ENCODE measurements at regions not wholly inside any gene's neighbourhood (a gene's known extent, or its start where the extent isn't known, plus 50 kb on each side); places are given as distances from the start of the nearest gene placed in this dataset.

GRCh38 chr20:19099596-19100545 is 112.6 kb upstream of the SLC24A3 start:
- Histone ChIP-seq H3K79me2 (ENCODE audit: control insufficient read depth, insufficient read depth, low read length) (no peaks in the 10 kb centered on the region), H3K4me3 (ENCODE audit: control insufficient read depth in 2 of 3, extremely low read depth in 1 of 3, insufficient read depth in 2 of 3, low read depth in 1 of 3, low read length in 3 of 3) (no peak overlapping the region), H3K27ac (ENCODE audit: control insufficient read depth, insufficient read depth, low read length) (no peak overlapping the region), H3K9ac (ENCODE audit: control insufficient read depth, extremely low read depth, insufficient read depth, low read length) (no peak overlapping the region), H3K4me2 (ENCODE audit: control insufficient read depth, extremely low read depth, insufficient read depth, low read depth, low read length) (no peak overlapping the region), H3K4me1 (ENCODE audit: control insufficient read depth, extremely low read depth, insufficient read depth, low read length) (no peaks in the 10 kb centered on the region), H3K27me3 (ENCODE audit: control insufficient read depth, extremely low read depth, insufficient read depth, low read length) (no peaks in the 10 kb centered on the region), H3K36me3 (ENCODE audit: control insufficient read depth in 2 of 2, extremely low read depth in 1 of 2, insufficient read depth in 2 of 2, low read length in 2 of 2) (no peaks in the 10 kb centered on the region), H2AFZ (ENCODE audit: control insufficient read depth, low read length) (no peak overlapping the region), H3K9me1 (ENCODE audit: control insufficient read depth, extremely low read depth, insufficient read depth, low read length) (no peaks in the 10 kb centered on the region), H3K9me3 (ENCODE audit: control insufficient read depth, low read depth, low read length) (no peaks in the 10 kb centered on the region), H4K20me1 (ENCODE audit: control insufficient read depth, extremely low read depth, insufficient read depth, low read length) (no peaks in the 10 kb centered on the region)
- TF ChIP-seq EZH2 (IDR thresholded peaks at IDR 0.05; ENCODE audit: low read length): no peak
- TF ChIP-seq, protein P1, sequence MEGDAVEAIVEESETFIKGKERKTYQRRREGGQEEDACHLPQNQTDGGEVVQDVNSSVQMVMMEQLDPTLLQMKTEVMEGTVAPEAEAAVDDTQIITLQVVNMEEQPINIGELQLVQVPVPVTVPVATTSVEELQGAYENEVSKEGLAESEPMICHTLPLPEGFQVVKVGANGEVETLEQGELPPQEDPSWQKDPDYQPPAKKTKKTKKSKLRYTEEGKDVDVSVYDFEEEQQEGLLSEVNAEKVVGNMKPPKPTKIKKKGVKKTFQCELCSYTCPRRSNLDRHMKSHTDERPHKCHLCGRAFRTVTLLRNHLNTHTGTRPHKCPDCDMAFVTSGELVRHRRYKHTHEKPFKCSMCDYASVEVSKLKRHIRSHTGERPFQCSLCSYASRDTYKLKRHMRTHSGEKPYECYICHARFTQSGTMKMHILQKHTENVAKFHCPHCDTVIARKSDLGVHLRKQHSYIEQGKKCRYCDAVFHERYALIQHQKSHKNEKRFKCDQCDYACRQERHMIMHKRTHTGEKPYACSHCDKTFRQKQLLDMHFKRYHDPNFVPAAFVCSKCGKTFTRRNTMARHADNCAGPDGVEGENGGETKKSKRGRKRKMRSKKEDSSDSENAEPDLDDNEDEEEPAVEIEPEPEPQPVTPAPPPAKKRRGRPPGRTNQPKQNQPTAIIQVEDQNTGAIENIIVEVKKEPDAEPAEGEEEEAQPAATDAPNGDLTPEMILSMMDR (optimal IDR thresholded peaks at IDR 0.05 in 1 of 3, IDR thresholded peaks at IDR 0.05 in 1 of 3, conservative IDR thresholded peaks at IDR 0.05 in 1 of 3; ENCODE audit: extremely low read depth in 1 of 3, insufficient read depth in 2 of 3, low read length in 3 of 3): no peak
- DNase-seq (ENCODE audit: low read depth, low spot score): no peak
- no peak for FAIRE-seq
- dilution Hi-C loops (cut with MboI; ENCODE audit: extremely low pct_ligation_motif_present, low sequenced_read_pairs): no loop called here

DNA sequence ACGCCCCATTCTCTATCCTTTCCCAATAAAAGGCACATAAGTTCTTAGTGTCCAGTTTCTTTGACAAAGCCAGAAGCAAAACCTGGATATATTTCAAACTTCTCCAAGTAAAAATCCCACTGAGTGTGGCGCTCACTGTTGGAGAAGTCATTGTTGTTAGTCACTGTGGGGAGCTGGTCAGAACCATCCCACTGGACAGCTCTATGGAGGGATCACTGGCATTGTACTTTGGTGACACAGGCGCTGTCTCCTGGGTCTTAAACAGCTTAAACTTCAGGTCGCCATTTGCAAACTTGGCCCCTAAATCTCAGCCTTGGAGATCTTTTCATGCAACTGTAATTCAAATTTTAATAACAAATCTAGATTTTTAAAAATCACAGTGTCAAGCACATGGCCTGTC is 111.5 kb upstream of the SLC24A3 start:
- Histone ChIP-seq H4K20me1 (ENCODE audit: control insufficient read depth, extremely low read depth, insufficient read depth, low read length) (no peaks in the 10 kb centered on the region), H3K9me3 (ENCODE audit: control insufficient read depth, low read depth, low read length) (no peaks in the 10 kb centered on the region), H3K9ac (ENCODE audit: control insufficient read depth, extremely low read depth, insufficient read depth, low read length) (no peak overlapping the region), H2AFZ (ENCODE audit: control insufficient read depth, low read length) (no peak overlapping the region), H3K27ac (ENCODE audit: control insufficient read depth, insufficient read depth, low read length) (no peak overlapping the region), H3K79me2 (ENCODE audit: control insufficient read depth, insufficient read depth, low read length) (no peaks in the 10 kb centered on the region), H3K4me3 (ENCODE audit: control insufficient read depth in 2 of 3, extremely low read depth in 1 of 3, insufficient read depth in 2 of 3, low read depth in 1 of 3, low read length in 3 of 3) (no peak overlapping the region), H3K36me3 (ENCODE audit: control insufficient read depth in 2 of 2, extremely low read depth in 1 of 2, insufficient read depth in 2 of 2, low read length in 2 of 2) (no peaks in the 10 kb centered on the region), H3K4me1 (ENCODE audit: control insufficient read depth, extremely low read depth, insufficient read depth, low read length) (no peaks in the 10 kb centered on the region), H3K4me2 (ENCODE audit: control insufficient read depth, extremely low read depth, insufficient read depth, low read depth, low read length) (no peak overlapping the region), H3K27me3 (ENCODE audit: control insufficient read depth, extremely low read depth, insufficient read depth, low read length) (no peaks in the 10 kb centered on the region), H3K9me1 (ENCODE audit: control insufficient read depth, extremely low read depth, insufficient read depth, low read length) (no peaks in the 10 kb centered on the region)
- no peak for TF ChIP-seq EZH2 (IDR thresholded peaks at IDR 0.05; ENCODE audit: low read length)
- TF ChIP-seq, protein P1 (optimal IDR thresholded peaks at IDR 0.05 in 1 of 3, IDR thresholded peaks at IDR 0.05 in 1 of 3, conservative IDR thresholded peaks at IDR 0.05 in 1 of 3; ENCODE audit: extremely low read depth in 1 of 3, insufficient read depth in 2 of 3, low read length in 3 of 3): no peak
- DNase-seq (ENCODE audit: low read depth, low spot score): no peak
- dilution Hi-C loops (cut with MboI; ENCODE audit: extremely low pct_ligation_motif_present, low sequenced_read_pairs): no loop called here
- FAIRE-seq: no peak
